ENCODE measurements at regions not wholly inside any gene's neighbourhood (a gene's known extent, or its start where the extent isn't known, plus 50 kb on each side); places are given as distances from the start of the nearest gene placed in this dataset.

- intact Hi-C loops (cut with DNase I) = no loop called here
These were observed 1015.0 kb upstream of the RAG2 start for GRCh38 chr11:37613031-37613430.

DNA sequence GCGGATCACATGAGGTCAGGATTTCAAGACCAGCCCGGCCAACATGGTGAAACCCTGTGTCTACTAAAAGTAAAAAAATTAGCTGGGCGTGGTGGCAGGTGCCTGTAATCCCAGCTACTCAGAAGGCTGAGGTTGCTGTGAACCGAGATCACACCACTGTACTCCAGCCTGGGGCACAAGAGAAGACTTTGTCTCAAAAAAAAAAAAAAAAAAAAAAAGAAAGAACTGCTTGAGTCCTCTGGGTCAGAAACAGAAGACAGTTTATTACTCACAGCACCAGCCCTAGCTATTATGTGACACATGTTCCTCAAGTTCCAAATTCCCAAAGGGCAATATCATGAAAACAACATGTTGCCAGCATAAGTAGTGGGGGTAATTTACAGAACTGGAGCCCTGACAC is 1014.1 kb upstream of the RAG2 start:
- intact Hi-C loops (cut with DNase I) = no loop called here
- H3K4me3 ChIP-seq = no peak overlapping the region
- no peak for DNase-seq (ENCODE audit: low spot score)
- no peaks in the 10 kb centered on the region for H3K4me1 ChIP-seq (replicated peaks)
- no peaks in the 10 kb centered on the region for H3K9me3 ChIP-seq
- WGBS = 85% methylated on average over 4 of the region's 4 CpGs
- no peak overlapping the region for H3K27ac ChIP-seq
- no peaks in the 10 kb centered on the region for H3K27me3 ChIP-seq (replicated peaks; ENCODE audit: insufficient read depth)
- no peaks in the 10 kb centered on the region for H3K36me3 ChIP-seq
- TF ChIP-seq, protein P1, sequence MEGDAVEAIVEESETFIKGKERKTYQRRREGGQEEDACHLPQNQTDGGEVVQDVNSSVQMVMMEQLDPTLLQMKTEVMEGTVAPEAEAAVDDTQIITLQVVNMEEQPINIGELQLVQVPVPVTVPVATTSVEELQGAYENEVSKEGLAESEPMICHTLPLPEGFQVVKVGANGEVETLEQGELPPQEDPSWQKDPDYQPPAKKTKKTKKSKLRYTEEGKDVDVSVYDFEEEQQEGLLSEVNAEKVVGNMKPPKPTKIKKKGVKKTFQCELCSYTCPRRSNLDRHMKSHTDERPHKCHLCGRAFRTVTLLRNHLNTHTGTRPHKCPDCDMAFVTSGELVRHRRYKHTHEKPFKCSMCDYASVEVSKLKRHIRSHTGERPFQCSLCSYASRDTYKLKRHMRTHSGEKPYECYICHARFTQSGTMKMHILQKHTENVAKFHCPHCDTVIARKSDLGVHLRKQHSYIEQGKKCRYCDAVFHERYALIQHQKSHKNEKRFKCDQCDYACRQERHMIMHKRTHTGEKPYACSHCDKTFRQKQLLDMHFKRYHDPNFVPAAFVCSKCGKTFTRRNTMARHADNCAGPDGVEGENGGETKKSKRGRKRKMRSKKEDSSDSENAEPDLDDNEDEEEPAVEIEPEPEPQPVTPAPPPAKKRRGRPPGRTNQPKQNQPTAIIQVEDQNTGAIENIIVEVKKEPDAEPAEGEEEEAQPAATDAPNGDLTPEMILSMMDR (IDR thresholded peaks at IDR 0.05) = no peak
- TF ChIP-seq POLR2AphosphoS5 (IDR thresholded peaks at IDR 0.05) (no peak), POLR2A (IDR thresholded peaks at IDR 0.05) (no peak)

More at GRCh38 chr11:37613031-37613430, 1015.0 kb upstream of the RAG2 start:
- TF ChIP-seq POLR2A (IDR thresholded peaks at IDR 0.05) (no peak), POLR2AphosphoS5 (IDR thresholded peaks at IDR 0.05) (no peak)
- TF ChIP-seq, protein P1 (IDR thresholded peaks at IDR 0.05) = no peak
- Histone ChIP-seq H3K9me3 (no peaks in the 10 kb centered on the region), H3K36me3 (no peaks in the 10 kb centered on the region), H3K4me1 (replicated peaks) (no peaks in the 10 kb centered on the region), H3K4me3 (no peak overlapping the region), H3K27ac (no peak overlapping the region), H3K27me3 (replicated peaks; ENCODE audit: insufficient read depth) (no peaks in the 10 kb centered on the region)
- WGBS = 14% methylated on average over 1 of the region's 1 CpG
- no peak for DNase-seq (ENCODE audit: low spot score)

DNA sequence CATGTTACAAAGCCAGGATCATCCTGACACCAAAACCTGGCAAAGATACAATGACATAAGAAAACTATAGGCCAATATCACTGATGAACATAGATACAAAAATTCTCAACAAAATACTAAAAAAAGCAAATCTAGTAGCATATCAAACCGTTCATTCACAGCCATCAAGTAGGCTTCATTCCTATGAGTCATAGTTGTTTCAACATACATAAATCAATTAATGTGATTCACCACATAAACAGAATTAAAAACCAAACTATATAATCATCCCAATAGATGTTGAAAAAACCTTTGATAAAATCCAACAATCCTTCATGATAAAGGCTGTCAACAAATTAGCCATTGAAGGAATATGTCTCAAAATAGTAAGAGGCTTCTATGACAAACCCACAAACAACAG is 1007.2 kb upstream of the RAG2 start:
- TF ChIP-seq POLR2A (IDR thresholded peaks at IDR 0.05) = no peak
- TF ChIP-seq, protein P1 (IDR thresholded peaks at IDR 0.05) = no peak
- TF ChIP-seq POLR2AphosphoS5 (IDR thresholded peaks at IDR 0.05) = no peak
- Histone ChIP-seq H3K4me1 (replicated peaks) (no peaks in the 10 kb centered on the region), H3K27me3 (replicated peaks; ENCODE audit: insufficient read depth) (no peaks in the 10 kb centered on the region), H3K36me3 (no peaks in the 10 kb centered on the region), H3K27ac (no peak overlapping the region), H3K9me3 (no peaks in the 10 kb centered on the region), H3K4me3 (no peak overlapping the region)
- 91% methylated on average over 1 of the region's 1 CpG for WGBS
- DNase-seq (ENCODE audit: low spot score) = no peak
- intact Hi-C loops (cut with DNase I) = no loop called here

GRCh38 chr11:37598381-37598780 is 1000.3 kb upstream of the RAG2 start:
- 47% methylated on average over 1 of the region's 1 CpG for WGBS
- H3K36me3 ChIP-seq = no peaks in the 10 kb centered on the region
- H3K27ac ChIP-seq = no peak overlapping the region
- H3K9me3 ChIP-seq = no peaks in the 10 kb centered on the region
- DNase-seq (ENCODE audit: low spot score) = no peak
- TF ChIP-seq POLR2A (IDR thresholded peaks at IDR 0.05) (no peak), POLR2AphosphoS5 (IDR thresholded peaks at IDR 0.05) (no peak)
- TF ChIP-seq, protein P1 (IDR thresholded peaks at IDR 0.05) = no peak
- H3K4me3 ChIP-seq = no peak overlapping the region
- intact Hi-C loops (cut with DNase I) = no loop called here
- H3K4me1 ChIP-seq (replicated peaks) = no peaks in the 10 kb centered on the region
- no peaks in the 10 kb centered on the region for H3K27me3 ChIP-seq (replicated peaks; ENCODE audit: insufficient read depth)

DNA sequence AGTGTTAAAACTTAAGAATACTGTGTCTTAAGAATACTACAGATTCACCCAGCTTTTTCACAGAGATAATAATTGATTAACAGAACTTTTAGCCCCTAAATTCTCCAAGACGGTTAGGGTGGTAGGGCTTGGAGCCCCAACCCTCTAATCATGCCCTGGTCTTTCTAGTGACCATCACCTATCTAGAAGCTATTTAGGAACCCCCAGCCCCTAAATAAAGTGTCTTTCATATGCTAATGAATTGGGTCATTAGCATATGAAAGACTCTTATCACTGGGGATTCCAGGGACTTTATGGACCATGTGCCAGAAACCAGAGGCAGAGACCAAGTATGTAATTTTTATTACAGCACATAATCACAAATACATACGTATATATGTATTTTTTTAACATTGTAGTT is 999.7 kb upstream of the RAG2 start:
- WGBS = 46% methylated on average over 2 of the region's 2 CpGs
- no peak for DNase-seq (ENCODE audit: low spot score)
- intact Hi-C loops (cut with DNase I) = no loop called here
- Histone ChIP-seq H3K4me1 (replicated peaks) (no peaks in the 10 kb centered on the region), H3K36me3 (no peaks in the 10 kb centered on the region), H3K27me3 (replicated peaks; ENCODE audit: insufficient read depth) (no peaks in the 10 kb centered on the region), H3K27ac (no peak overlapping the region), H3K9me3 (no peaks in the 10 kb centered on the region), H3K4me3 (no peak overlapping the region)
- TF ChIP-seq POLR2AphosphoS5 (IDR thresholded peaks at IDR 0.05) (no peak), POLR2A (IDR thresholded peaks at IDR 0.05) (no peak)
- TF ChIP-seq, protein P1 (IDR thresholded peaks at IDR 0.05) = no peak
